ENCODE measurements at regions not wholly inside any gene's neighbourhood (a gene's known extent, or its start where the extent isn't known, plus 50 kb on each side); places are given as distances from the start of the nearest gene placed in this dataset.

DNA sequence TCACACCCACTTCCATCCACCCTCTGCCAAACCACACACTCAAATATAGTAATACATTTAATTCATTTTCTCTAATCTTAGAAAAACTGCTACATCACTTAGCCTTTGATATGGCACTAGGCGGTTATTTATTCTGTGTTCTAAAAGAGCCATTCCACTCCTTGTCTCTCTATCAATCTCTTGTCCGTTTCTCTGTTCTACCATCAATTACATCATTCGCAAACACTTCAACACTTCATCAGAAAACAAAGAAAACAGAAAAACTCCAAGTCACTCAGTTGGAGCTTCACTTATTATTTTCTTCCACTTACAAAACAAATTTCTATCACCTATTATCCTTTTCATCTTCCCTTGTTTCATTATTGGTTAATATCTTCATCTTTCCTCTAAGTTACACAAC, 1523.0 kb downstream of the KCNT2 start:
- 3% methylated on average over 3 of the region's 3 CpGs for WGBS (ENCODE audit: insufficient coverage, low coverage, missing lambda C conversion rate)
- no peak overlapping the region for H2AFZ ChIP-seq (ENCODE audit: low read depth, low read length)
- H3K9ac ChIP-seq (ENCODE audit: insufficient read depth in 1 of 2, low read depth in 2 of 2, low read length in 2 of 2), result no peak overlapping the region
- BruUV-seq (replicated peaks), result no TSS peak
- DNase-seq (ENCODE audit: extremely low read depth in 1 of 4, low spot score in 3 of 4) (no peak), FAIRE-seq (no peak), ATAC-seq (no peak)
- no peaks in the 10 kb centered on the region for H3K9me1 ChIP-seq (ENCODE audit: control insufficient read depth, insufficient read depth, low read length)
- in situ Hi-C loops (cut with MboI), result no loop called here
- H3K27me3 ChIP-seq (ENCODE audit: control insufficient read depth in 2 of 2, insufficient read depth in 2 of 2, low read length in 2 of 2), result no peaks in the 10 kb centered on the region
- H3K9me3 ChIP-seq (replicated peaks; ENCODE audit: control insufficient read depth, insufficient read depth, low read depth, low read length), result no peaks in the 10 kb centered on the region
- H3K4me3 ChIP-seq, result no peak overlapping the region
- POLR2A ChIA-PET, result no interaction called here
- H4K20me1 ChIP-seq (replicated peaks; ENCODE audit: control insufficient read depth, insufficient read depth, low read length), result no peaks in the 10 kb centered on the region
- H3K79me2 ChIP-seq (ENCODE audit: control insufficient read depth, insufficient read depth, low read length), result no peaks in the 10 kb centered on the region
- CTCF ChIA-PET (ENCODE audit: low intra/inter-chr PET ratio), result no interaction called here
- H3K36me3 ChIP-seq (ENCODE audit: control insufficient read depth, insufficient read depth, low read length), result no peaks in the 10 kb centered on the region
- no peaks in the 10 kb centered on the region for H3K4me1 ChIP-seq (replicated peaks in 1 of 2; ENCODE audit: control insufficient read depth in 2 of 2, insufficient read depth in 2 of 2, low read length in 2 of 2)
- no peak overlapping the region for H3K27ac ChIP-seq (ENCODE audit: extremely low read depth, low read depth, low read length)
- no peak overlapping the region for H3K4me2 ChIP-seq (ENCODE audit: insufficient read depth, low read length)
- intact Hi-C loops (cut with micrococcal nuclease), result no loop called here
- TF ChIP-seq SNRNP70 (optimal IDR thresholded peaks at IDR 0.05; ENCODE audit: low read depth, low read length) (no peak), EP400 (IDR thresholded peaks at IDR 0.05) (no peak), CEBPG (CRISPR knock-in tag; IDR thresholded peaks at IDR 0.05) (no peak), CEBPG (tag; conservative IDR thresholded peaks at IDR 0.05 in 1 of 2, IDR thresholded peaks at IDR 0.05 in 1 of 2) (no peak), SNAPC5 (CRISPR knock-in tag; IDR thresholded peaks at IDR 0.05) (no peak), ZKSCAN1 (IDR thresholded peaks at IDR 0.05; ENCODE audit: low read depth, low read length) (no peak), IRF2 (CRISPR knock-in tag; IDR thresholded peaks at IDR 0.05) (no peak), ZNF408 (CRISPR knock-in tag; IDR thresholded peaks at IDR 0.05; ENCODE audit: low read depth) (no peak), SRSF1 (IDR thresholded peaks at IDR 0.05; ENCODE audit: low read depth, low read length) (no peak), SOX6 (IDR thresholded peaks at IDR 0.05) (no peak), ESRRA (IDR thresholded peaks at IDR 0.05; ENCODE audit: borderline replicate concordance, low read depth) (no peak), ELF1 (tag; IDR thresholded peaks at IDR 0.05) (no peak), ARID3A (IDR thresholded peaks at IDR 0.05; ENCODE audit: borderline replicate concordance, low read depth, low read length) (no peak), MEIS2 (IDR thresholded peaks at IDR 0.05; ENCODE audit: partially characterized antibody) (no peak), ARHGAP35 (IDR thresholded peaks at IDR 0.05; ENCODE audit: partially characterized antibody) (no peak), HMG20A (CRISPR knock-in tag; conservative IDR thresholded peaks at IDR 0.05) (no peak), ADNP (tag; IDR thresholded peaks at IDR 0.05) (no peak)
- TF ChIP-seq, protein P1, sequence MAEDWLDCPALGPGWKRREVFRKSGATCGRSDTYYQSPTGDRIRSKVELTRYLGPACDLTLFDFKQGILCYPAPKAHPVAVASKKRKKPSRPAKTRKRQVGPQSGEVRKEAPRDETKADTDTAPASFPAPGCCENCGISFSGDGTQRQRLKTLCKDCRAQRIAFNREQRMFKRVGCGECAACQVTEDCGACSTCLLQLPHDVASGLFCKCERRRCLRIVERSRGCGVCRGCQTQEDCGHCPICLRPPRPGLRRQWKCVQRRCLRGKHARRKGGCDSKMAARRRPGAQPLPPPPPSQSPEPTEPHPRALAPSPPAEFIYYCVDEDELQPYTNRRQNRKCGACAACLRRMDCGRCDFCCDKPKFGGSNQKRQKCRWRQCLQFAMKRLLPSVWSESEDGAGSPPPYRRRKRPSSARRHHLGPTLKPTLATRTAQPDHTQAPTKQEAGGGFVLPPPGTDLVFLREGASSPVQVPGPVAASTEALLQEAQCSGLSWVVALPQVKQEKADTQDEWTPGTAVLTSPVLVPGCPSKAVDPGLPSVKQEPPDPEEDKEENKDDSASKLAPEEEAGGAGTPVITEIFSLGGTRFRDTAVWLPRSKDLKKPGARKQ (CRISPR knock-in tag; IDR thresholded peaks at IDR 0.05), result no peak
- TF ChIP-seq, protein P2, sequence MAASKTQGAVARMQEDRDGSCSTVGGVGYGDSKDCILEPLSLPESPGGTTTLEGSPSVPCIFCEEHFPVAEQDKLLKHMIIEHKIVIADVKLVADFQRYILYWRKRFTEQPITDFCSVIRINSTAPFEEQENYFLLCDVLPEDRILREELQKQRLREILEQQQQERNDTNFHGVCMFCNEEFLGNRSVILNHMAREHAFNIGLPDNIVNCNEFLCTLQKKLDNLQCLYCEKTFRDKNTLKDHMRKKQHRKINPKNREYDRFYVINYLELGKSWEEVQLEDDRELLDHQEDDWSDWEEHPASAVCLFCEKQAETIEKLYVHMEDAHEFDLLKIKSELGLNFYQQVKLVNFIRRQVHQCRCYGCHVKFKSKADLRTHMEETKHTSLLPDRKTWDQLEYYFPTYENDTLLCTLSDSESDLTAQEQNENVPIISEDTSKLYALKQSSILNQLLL (CRISPR knock-in tag; IDR thresholded peaks at IDR 0.05; ENCODE audit: borderline replicate concordance), result no peak
- TF ChIP-seq, protein P3, sequence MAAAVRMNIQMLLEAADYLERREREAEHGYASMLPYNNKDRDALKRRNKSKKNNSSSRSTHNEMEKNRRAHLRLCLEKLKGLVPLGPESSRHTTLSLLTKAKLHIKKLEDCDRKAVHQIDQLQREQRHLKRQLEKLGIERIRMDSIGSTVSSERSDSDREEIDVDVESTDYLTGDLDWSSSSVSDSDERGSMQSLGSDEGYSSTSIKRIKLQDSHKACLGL (CRISPR knock-in tag; IDR thresholded peaks at IDR 0.05; ENCODE audit: borderline replicate concordance, poor library complexity, severe bottlenecking), result no peak

All from K562 (cell line).